BLaER1 treated with 17β-estradiol and CSF1 and Interleukin-3, amounts not matched to agents 10 nM and 100 nM (cell line): ENCODE measurements at regions not wholly inside any gene's neighbourhood (a gene's known extent, or its start where the extent isn't known, plus 50 kb on each side); places are given as distances from the start of the nearest gene placed in this dataset.
"Not testable (repeated sequence)": the region's sequence is repeated elsewhere in the genome, so short reads cannot be mapped to it uniquely, and the experiment has no call there.

ENCODE experiments used
- H3K27ac ChIP-seq, 11 experiments: shearing (Covaris generic); formaldehyde crosslinking; 2 replicates each; pipeline ENCODE4 v1.8.1; 2022
- H3K27me3 ChIP-seq, 11 experiments: shearing (Covaris generic); formaldehyde crosslinking; 2 replicates each; pipeline ENCODE4 v1.8.1; 2022
- H3K36me3 ChIP-seq, 11 experiments: shearing (Covaris generic); formaldehyde crosslinking; 2 replicates each; pipeline ENCODE4 v1.8.1; 2022
- H3K4me1 ChIP-seq, 10 experiments: shearing (Covaris generic); formaldehyde crosslinking; 2 replicates each; pipeline ENCODE4 v1.8.1; 2022
- H3K4me2 ChIP-seq, 11 experiments: shearing (Covaris generic); formaldehyde crosslinking; 2 replicates each; pipeline ENCODE4 v1.8.1; 2022
- H3K4me3 ChIP-seq, 10 experiments: shearing (Covaris generic); formaldehyde crosslinking; 2 replicates each; pipeline ENCODE4 v1.8.1; 2022
- H3K9ac ChIP-seq, 11 experiments: shearing (Covaris generic); formaldehyde crosslinking; 2 replicates each; pipeline ENCODE4 v1.8.1; 2022
- H3K9me3 ChIP-seq, 11 experiments: shearing (Covaris generic); formaldehyde crosslinking; replicated peaks in 1 of 11; 2 replicates each; pipeline ENCODE4 v1.8.1; 2022
- H4K20me1 ChIP-seq, 11 experiments: shearing (Covaris generic); formaldehyde crosslinking; 2 replicates each; pipeline ENCODE4 v1.8.1; 2022
- Cebpa-rat ChIP-seq, 11 experiments: shearing (Covaris generic); IDR thresholded peaks; 2 replicates each; pipeline ENCODE4 v1.8.1; 2022

DNA sequence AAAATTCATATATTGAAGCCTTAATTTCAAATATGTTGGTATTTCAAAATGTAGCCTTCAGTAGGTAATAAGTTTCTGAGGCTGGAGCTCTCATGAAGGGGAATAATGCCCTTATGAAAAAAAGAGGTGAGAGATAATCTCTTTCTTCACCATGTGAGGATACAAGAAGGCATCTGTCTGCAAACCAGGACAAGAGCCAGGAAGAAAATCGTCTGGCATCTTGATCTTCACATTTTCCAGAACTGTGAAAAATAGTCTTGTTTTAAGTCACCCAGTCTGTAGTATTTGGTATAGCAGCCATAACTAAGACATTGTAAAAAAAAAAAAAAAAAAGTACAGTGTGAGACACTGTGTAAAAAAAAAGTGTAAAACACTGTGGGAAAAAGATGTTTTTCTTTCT, 768.9 kb downstream of the TAF11L14 start:
- H4K20me1 ChIP-seq = no peaks in the 10 kb centered on the region
- no peak for TF ChIP-seq Cebpa-rat (IDR thresholded peaks at IDR 0.05)
- H3K27ac ChIP-seq = no peak overlapping the region
- H3K4me2 ChIP-seq = no peak overlapping the region
- H3K27me3 ChIP-seq = no peaks in the 10 kb centered on the region
- H3K36me3 ChIP-seq = no peaks in the 10 kb centered on the region
- H3K9me3 ChIP-seq = peaks cover 0 to 12% (median 4%) of the 10 kb centered on the region in 11 experiments; a peak in 7 of 22 replicates
- no peak overlapping the region for H3K4me3 ChIP-seq
- no peaks in the 10 kb centered on the region for H3K4me1 ChIP-seq
- H3K9ac ChIP-seq = no peak overlapping the region

DNA sequence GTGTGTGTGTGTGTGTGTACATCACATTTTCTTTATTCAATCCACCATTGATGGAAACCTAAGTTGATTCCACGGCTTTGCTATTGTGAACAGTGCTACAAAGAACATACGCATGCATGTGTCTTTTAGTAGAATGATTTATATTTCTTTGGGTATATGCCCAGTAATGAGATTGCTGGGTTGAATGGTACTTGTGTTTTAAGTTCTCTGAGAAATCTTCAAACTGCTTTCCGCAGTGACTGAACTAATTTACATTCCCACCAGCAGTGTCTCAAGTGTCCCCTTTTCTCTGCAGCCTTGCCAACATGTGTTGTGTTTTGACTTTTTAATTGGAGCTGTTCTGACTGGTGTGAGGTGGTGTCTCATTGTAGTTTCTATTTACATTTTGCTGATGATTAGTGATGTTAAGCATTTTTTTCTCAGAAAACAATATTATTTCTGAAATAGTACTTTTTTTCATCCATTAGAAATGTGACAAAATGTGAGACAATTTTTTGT, 769.7 kb downstream of the TAF11L14 start:
- Histone ChIP-seq H3K4me2 (no peak overlapping the region), H3K9me3 (peaks cover 0 to 11% (median 4%) of the 10 kb centered on the region in 11 experiments; a peak in 7 of 22 replicates), H3K9ac (no peak overlapping the region), H3K4me3 (no peak overlapping the region), H3K36me3 (no peaks in the 10 kb centered on the region), H3K27me3 (no peaks in the 10 kb centered on the region), H3K4me1 (no peaks in the 10 kb centered on the region), H3K27ac (no peak overlapping the region), H4K20me1 (no peaks in the 10 kb centered on the region)
- TF ChIP-seq Cebpa-rat (IDR thresholded peaks at IDR 0.05) = no peak

DNA sequence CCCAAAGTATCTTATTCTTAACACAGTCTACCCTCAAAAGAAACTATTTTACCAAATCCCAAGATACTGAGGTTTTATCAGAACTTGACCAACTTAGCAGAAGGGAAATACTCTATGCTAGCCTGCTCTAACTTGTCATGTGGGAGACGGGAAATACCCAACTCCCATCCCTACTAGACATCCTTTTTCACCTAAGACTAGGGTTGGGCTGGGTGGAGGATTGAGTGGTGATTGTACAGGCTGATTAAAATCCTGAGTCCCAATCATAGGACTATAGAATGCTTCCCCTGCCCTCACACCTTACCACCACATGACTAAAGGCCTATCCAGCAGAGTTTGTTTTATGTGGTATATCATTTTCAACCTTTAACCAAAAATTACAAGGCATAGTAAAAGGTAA, 786.5 kb downstream of the TAF11L14 start:
- H3K27me3 ChIP-seq = no peaks in the 10 kb centered on the region
- no peak overlapping the region for H3K27ac ChIP-seq
- no peaks in the 10 kb centered on the region for H4K20me1 ChIP-seq
- TF ChIP-seq Cebpa-rat (IDR thresholded peaks at IDR 0.05) = no peak
- no peak overlapping the region for H3K4me3 ChIP-seq
- H3K36me3 ChIP-seq = no peaks in the 10 kb centered on the region
- no peak overlapping the region for H3K4me2 ChIP-seq
- no peak overlapping the region for H3K9ac ChIP-seq
- 0 out of 22 replicates have a peak, but pooled peaks cover 0 to 8% (median 0%) of the 10 kb centered on the region in 11 experiments for H3K9me3 ChIP-seq
- no peaks in the 10 kb centered on the region for H3K4me1 ChIP-seq

DNA sequence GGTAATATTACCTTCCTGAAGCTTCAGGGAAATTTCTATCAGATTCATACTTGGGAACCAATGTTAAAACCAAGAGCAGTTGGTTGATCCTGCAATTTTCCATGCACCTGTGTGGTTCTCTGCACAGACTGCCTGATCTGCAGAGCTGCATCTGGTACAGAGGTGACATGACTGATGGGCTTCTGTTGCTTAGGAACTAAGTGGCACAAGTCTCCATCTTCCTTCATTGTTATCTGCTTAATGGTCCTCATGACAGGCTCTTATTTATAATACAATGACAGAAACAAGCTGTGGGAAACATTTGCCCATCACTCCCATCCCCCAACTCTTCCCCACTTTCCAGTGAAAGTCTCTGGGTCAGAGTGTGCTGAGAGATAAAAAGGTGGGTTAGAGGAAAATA, 799.1 kb downstream of the TAF11L14 start:
- Histone ChIP-seq H4K20me1 (no peaks in the 10 kb centered on the region), H3K4me2 (no peak overlapping the region), H3K4me1 (no peaks in the 10 kb centered on the region), H3K9ac (no peak overlapping the region), H3K27me3 (no peaks in the 10 kb centered on the region), H3K27ac (no peak overlapping the region), H3K9me3 (peaks cover under 1 to 9% (median 8%) of the 10 kb centered on the region in 11 experiments; a peak in 13 of 22 replicates), H3K4me3 (no peak overlapping the region), H3K36me3 (no peaks in the 10 kb centered on the region)
- TF ChIP-seq Cebpa-rat (IDR thresholded peaks at IDR 0.05) = no peak

DNA sequence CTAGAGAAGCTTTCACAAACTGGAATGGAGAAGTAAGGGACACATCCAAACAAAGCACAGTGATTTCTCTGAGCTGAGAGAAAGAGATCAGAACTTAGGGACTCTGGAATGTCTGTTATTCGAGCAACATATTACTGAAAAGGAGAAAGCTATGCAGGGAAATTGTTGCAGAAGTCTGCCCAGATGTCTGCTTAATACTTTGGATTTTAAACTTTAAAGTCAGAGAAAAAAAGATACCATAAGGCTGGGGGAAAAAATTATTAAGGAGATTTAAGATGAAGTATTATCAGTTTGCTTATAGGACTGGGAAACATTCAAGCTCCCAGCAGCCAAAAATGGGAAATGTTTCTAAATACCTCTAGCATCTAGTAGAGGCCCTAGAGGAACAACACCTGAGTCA, 803.9 kb downstream of the TAF11L14 start:
- H3K36me3 ChIP-seq = no peaks in the 10 kb centered on the region
- no peak overlapping the region for H3K9ac ChIP-seq
- no peak overlapping the region for H3K27ac ChIP-seq
- no peaks in the 10 kb centered on the region for H4K20me1 ChIP-seq
- TF ChIP-seq Cebpa-rat (IDR thresholded peaks at IDR 0.05) = no peak
- H3K4me3 ChIP-seq = no peak overlapping the region
- no peak overlapping the region for H3K4me2 ChIP-seq
- H3K27me3 ChIP-seq = no peaks in the 10 kb centered on the region
- H3K9me3 ChIP-seq = no peaks in the 10 kb centered on the region
- H3K4me1 ChIP-seq = no peaks in the 10 kb centered on the region

DNA sequence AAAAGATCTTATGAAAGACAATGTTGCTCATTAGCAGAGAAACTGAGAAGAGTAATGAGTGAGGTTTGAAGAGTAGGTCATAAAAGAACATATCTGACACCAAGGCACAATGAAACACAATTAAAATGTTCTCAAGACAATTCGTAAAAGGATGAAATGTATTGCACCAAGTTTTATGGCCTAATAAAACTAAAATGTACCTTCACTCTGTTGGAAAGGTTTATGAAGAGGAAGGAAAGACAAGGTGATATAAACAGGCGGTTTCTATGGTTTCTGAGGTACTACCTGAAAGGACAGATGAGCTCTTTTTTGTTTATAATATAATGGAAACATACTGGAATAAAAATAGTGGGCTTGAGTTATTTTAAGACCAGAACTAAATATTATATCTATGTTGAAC, 821.3 kb downstream of the TAF11L14 start:
- no peaks in the 10 kb centered on the region for H3K27me3 ChIP-seq
- H3K4me1 ChIP-seq = no peaks in the 10 kb centered on the region
- no peak overlapping the region for H3K4me2 ChIP-seq
- no peaks in the 10 kb centered on the region for H3K36me3 ChIP-seq
- H4K20me1 ChIP-seq = no peaks in the 10 kb centered on the region
- H3K4me3 ChIP-seq = no peak overlapping the region
- 0 out of 22 replicates have a peak, but pooled peaks cover 0 to 3% (median 0%) of the 10 kb centered on the region in 11 experiments for H3K9me3 ChIP-seq
- no peak for TF ChIP-seq Cebpa-rat (IDR thresholded peaks at IDR 0.05)
- H3K27ac ChIP-seq = no peak overlapping the region; a peak in 1 of 22 replicates
- H3K9ac ChIP-seq = no peak overlapping the region

DNA sequence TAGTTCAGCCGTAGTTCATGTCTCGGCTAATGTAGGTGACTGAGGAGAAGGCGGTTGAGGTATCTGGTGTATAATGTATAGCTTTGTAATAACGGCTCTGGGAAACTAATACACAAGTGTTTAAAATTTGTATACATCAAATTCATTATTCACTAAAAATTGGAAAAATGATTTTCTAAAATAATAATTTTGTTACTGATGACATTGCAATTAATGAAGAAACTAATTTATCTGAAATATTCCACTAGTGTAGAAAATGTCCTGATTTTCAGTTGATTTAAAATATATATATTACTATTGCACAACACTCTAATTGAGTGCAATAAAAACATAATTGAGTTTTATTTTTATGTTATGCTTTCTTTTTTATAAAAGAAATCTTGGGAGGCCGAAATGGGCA, 823.0 kb downstream of the TAF11L14 start:
- no peak overlapping the region for H3K27ac ChIP-seq
- no peaks in the 10 kb centered on the region for H4K20me1 ChIP-seq
- TF ChIP-seq Cebpa-rat (IDR thresholded peaks at IDR 0.05) = no peak
- no peaks in the 10 kb centered on the region for H3K27me3 ChIP-seq
- H3K9ac ChIP-seq = no peak overlapping the region
- H3K36me3 ChIP-seq = no peaks in the 10 kb centered on the region
- no peak overlapping the region for H3K4me3 ChIP-seq
- 0 out of 22 replicates have a peak, but pooled peaks cover 0 to 3% (median 0%) of the 10 kb centered on the region in 11 experiments for H3K9me3 ChIP-seq
- no peak overlapping the region for H3K4me2 ChIP-seq
- H3K4me1 ChIP-seq = no peaks in the 10 kb centered on the region

DNA sequence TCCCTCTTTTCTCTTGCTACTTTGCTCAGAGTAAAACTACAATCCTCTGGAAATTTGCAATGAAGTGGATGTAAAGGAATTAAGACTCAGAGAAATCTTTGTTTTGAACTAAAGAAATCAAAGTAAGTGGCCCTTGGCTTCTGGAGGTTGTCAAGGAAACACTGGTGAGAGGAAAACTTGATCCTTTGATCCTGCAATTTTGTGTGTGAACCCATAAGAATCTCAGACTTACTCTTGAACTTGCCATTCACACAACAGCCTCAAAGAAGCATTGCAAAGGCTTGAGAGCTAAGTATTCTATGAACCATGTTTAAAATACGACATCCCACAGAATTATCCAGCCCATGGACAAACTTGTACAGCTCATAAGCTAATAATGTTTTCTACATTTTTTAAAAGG, 827.5 kb downstream of the TAF11L14 start:
- H3K4me1 ChIP-seq = no peaks in the 10 kb centered on the region
- H3K27me3 ChIP-seq = no peaks in the 10 kb centered on the region
- no peaks in the 10 kb centered on the region for H3K36me3 ChIP-seq
- no peak overlapping the region for H3K4me2 ChIP-seq
- 0 out of 22 replicates have a peak, but pooled peaks cover 0 to 3% (median 0%) of the 10 kb centered on the region in 11 experiments for H3K9me3 ChIP-seq
- H3K9ac ChIP-seq = no peak overlapping the region
- no peak overlapping the region for H3K27ac ChIP-seq
- H4K20me1 ChIP-seq = no peaks in the 10 kb centered on the region
- H3K4me3 ChIP-seq = no peak overlapping the region
- TF ChIP-seq Cebpa-rat (IDR thresholded peaks at IDR 0.05) = no peak

DNA sequence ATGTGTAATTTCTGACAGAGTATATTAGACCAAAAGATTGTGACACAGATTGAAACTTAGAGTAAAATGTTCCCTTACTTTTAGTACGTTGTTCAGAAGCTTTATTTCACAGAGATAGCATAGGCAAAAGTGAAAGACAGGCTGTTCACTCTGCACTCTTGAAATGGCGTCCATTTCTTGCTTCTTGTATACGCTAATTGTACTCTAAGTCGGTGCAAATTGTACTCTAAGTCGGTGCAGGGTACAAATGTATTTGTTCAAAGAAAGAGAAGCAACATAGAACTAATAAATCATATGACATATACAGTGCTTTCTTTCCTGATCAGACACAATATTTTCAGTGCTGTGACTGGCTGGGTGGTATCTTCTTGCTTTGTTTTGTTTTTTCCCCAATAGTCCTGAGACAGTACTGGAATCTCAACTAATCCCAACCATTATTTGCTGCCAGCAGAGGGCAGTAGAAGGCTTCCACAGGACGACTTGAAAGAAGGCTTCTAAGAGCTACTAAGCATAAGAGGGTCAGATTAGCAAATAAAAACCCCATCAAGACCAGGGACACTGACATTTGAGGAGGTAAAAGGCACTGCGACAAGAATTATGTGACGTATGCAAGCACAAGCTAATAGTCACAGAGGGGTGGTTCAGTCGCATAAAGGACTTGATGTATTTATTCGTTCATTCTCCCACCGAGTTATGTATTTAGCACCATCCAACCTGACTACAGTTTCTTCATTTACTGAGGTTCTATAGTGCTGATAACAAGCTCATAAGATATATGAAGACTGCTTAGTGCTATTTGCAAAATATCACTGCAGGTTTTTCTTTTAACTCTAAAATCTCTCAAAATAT, 831.8 kb downstream of the TAF11L14 start:
- Histone ChIP-seq H3K4me1 (no peaks in the 10 kb centered on the region), H3K36me3 (no peaks in the 10 kb centered on the region), H3K27me3 (no peaks in the 10 kb centered on the region), H3K9ac (no peak overlapping the region), H3K27ac (no peak overlapping the region), H4K20me1 (no peaks in the 10 kb centered on the region), H3K4me3 (no peak overlapping the region), H3K4me2 (no peak overlapping the region), H3K9me3 (no peaks in the 10 kb centered on the region)
- TF ChIP-seq Cebpa-rat (IDR thresholded peaks at IDR 0.05) = no peak

DNA sequence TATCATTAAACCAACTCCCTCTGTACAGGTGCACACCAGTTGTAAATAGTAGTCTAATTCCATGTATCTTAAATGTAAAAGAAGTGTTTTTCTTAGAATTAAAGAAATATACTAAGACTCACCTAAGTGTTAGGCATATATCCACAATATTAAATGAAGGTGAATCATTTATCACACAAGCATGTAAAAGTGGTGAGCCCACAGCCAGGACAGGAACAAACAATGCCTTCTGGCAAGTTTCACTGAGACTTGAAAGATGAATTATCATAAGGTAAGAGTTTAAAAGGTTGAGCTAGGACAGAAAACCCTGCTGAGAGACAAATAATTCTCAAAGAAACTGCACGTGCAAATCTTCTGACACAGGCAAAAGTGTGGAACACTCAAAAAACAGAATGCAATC, 832.5 kb downstream of the TAF11L14 start:
- H3K27me3 ChIP-seq = no peaks in the 10 kb centered on the region
- H3K9me3 ChIP-seq = no peaks in the 10 kb centered on the region
- no peak overlapping the region for H3K27ac ChIP-seq
- H3K4me2 ChIP-seq = no peak overlapping the region
- no peak overlapping the region for H3K4me3 ChIP-seq
- TF ChIP-seq Cebpa-rat (IDR thresholded peaks at IDR 0.05) = no peak
- H3K4me1 ChIP-seq = no peaks in the 10 kb centered on the region
- no peak overlapping the region for H3K9ac ChIP-seq
- H3K36me3 ChIP-seq = no peaks in the 10 kb centered on the region
- H4K20me1 ChIP-seq = no peaks in the 10 kb centered on the region

DNA sequence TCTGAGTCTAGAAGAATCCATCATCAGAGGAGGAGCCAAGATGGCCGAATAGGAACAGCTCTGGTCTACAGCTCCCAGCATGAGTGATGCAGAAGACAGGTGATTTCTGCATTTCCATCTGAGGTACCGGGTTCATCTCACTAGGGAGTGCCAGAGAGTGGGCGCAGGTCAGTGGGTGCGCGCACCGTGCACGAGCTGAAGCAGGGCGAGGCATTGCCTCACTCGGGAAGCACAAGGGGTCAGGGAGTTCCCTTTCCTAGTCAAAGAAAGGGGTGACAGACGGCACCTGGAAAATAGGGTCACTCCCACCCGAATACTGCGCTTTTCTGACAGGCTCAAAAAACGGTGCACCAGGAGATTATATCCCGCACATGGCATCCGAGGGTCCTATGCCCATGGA, 837.5 kb downstream of the TAF11L14 start:
- H3K36me3 ChIP-seq, H4K20me1 ChIP-seq, H3K4me2 ChIP-seq, H3K27ac ChIP-seq, H3K27me3 ChIP-seq, H3K9ac ChIP-seq, H3K4me1 ChIP-seq, H3K9me3 ChIP-seq, H3K4me3 ChIP-seq: not testable (repeated sequence)
